NCI-H345 treated with DMSO at 0.1 percent for 48 hours (cell line): ENCODE measurements at regions not wholly inside any gene's neighbourhood (a gene's known extent, or its start where the extent isn't known, plus 50 kb on each side); places are given as distances from the start of the nearest gene placed in this dataset.
"Not testable (repeated sequence)": the region's sequence is repeated elsewhere in the genome, so short reads cannot be mapped to it uniquely, and the experiment has no call there.

Experiments
- DNase-seq: peaks from one replicate; lab custom pipeline; 2025; ENCODE audit not compliant: unreplicated experiment; lab: John Stamatoyannopoulos, UW

DNA sequence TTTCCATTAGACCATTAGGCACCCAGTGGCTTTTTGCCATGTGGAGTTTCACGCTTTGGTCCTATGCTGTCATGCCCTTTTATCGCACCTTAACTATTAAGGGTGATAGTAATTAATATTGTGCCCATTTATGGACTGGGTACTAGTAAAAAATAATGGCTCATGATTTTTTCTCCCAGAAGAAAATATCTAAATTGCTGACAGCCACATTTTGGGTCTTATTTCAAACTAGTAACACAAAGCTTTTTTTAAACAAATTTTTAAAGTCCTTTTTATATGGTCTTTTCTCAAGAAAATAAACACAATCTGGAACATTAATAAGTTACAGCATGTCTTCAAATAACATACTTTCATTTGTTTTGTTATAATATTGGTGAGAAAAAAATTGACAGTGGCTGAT lies 179.7 kb downstream of the ANKRD7 start:
- no peak for DNase-seq

DNA sequence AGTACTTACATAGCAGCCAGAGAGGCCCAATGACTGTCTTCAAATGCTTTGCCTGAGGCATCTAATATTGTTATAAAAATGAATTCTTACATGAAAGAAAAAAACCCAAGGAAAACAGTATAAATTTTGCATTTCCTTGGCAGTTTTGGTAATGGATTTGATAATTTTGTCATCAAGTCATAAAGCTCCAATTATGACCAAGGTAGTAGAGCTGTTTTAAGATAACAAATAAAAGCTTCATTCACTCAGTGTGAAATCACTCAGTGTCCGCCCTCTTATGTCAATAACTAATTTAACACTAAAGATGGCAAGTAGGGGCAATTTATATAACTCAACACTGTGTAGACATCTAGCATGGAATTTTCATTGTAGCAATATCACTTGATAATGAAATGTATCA lies 193.9 kb downstream of the ANKRD7 start:
- DNase-seq: no peak

DNA sequence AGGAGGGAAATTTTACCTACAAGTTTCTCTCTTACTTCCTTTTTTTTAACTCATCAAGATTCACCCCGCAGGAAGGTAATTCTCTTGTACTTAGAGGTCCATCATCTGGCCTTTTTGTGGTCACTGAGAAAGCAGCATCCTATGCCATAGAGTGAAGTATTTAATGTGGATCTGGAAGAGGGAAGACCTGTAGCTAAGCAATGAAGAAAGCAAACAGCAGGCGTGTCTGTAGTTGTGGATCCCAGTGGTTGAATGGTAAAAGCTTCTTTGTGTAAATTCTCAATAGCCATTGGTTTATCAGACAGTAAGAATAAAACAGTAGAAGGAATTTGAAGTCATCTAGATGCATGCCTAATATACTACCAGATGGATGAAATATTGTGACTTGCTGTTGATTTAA lies 196.4 kb downstream of the ANKRD7 start:
- no peak for DNase-seq

DNA sequence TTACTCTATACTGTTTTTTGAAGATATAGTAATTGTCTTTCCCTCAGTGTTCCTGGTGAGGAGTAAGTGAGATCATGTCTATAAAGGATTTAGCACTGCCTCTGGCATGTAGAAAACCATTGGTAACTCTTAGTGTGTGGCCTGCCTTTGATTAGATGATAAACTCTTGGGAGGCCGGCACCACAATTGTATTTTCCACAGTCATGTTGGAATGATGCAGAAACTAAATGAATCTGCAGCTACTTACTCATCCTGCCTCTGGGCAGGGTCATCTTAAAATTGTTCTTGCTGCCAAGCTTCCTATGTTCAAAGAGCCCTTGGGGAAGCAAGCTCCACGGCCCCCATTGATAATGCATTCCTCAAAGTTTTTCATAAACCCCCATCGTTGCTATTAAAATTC lies 204.6 kb downstream of the ANKRD7 start:
- DNase-seq: no peak

DNA sequence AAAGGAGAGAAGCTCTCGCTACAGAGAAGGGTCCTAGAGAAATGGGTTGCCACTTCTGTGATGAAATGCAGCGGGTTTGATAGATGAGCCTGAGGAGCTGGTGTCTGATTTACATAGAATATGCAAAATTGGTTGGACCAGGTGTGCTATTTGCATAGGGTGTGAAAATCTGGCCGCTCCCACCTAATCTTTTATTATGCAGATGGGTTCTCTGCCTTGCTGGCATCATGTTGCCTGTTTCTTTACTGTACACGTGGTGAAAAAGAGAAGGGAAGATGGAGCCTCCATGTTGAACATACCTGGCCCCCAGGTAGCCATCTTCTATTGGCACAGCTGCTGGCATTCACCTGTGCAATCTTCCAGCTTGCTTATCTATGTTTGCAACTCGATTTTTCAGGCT lies 212.2 kb downstream of the ANKRD7 start:
- DNase-seq: no peak

DNA sequence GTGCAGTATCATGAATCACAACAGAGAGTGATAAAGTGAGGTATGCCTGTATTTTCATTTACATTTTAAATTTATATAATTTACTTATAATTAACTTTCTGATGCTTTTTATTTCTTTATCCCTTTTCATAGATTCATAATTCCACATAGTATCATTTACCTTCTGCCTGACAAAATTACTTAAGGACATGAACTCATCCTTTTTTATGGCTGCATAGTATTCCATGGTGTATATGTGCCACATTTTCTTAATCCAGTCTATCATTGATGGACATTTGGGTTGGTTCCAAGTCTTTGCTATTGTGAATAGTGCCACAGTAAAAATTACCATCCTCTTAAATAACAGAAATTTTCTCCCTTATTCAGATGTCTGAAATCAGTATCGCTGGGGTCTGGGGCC lies 224.5 kb downstream of the ANKRD7 start:
- not testable (repeated sequence) for DNase-seq

DNA sequence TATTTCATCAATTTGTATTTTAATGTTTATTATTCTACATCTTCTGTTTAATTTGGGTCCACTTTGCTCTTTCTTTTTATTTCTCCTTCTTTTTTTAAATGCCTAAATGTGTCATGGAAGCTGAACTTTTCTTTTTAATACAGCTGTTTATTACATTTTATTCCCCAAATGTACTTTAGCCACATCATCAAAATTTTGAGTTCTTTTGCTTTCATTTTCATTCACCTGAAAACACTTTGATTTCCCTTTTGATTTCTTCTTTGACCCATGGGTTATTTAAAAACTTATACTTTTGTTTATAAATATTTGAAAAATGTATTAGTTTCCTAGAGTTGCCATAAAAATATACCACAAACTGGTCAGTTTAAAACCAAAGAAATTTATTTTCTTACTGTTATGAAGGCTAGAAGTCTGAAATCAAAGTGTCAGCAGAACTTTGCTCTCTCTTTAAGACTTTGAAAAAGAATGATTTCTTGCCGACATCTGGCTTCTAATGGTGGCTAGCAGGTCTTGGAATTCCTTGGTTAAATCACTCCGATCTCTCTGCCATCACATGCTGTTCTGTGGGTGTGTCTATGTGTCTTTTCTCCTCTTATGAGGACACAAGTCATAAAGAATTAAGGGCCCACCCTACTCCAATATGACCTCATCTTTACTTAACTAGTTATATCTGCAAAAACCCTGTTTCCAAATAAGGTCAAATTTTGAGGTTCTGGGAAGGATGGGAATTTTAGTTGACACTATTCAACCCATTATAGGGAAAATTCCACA lies 225.5 kb downstream of the ANKRD7 start:
- no peak for DNase-seq

DNA sequence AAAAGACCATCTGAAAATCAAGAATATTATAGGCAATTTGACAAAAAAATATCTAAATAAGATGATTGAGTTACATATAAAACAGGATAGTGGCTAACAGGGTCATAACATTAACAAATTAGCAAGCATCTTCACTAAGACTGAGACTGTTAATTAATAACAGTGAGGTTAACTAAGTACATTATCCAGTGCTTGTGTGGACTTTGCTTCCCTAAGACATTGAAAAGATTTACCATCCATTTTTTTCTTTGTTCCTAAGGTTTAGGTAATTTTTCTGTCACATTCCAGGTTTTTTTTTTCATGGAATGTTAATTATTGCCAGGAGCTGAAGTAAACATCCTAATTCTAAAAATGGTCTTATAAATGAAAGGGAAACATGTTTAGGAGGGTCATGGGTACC lies 227.6 kb downstream of the ANKRD7 start:
- DNase-seq: no peak

DNA sequence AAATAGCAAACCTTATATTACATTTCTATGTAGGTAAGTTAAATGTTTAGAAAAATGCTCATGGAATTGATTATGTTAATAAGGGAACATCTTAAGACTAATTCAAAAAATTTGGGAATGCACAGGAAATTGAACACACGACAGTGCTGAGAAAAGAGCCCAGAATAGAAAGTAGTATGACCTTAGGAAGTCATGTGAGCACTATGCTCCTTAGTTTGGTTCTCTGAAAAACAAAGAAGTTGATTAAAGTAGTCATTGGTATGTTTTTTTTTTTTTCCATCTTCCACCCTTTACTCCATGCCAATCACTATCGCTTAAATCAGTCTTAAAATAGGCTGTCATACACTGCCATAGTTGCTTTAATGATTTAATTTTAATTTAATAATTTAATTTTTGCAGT lies 242.9 kb downstream of the ANKRD7 start:
- DNase-seq: no peak

DNA sequence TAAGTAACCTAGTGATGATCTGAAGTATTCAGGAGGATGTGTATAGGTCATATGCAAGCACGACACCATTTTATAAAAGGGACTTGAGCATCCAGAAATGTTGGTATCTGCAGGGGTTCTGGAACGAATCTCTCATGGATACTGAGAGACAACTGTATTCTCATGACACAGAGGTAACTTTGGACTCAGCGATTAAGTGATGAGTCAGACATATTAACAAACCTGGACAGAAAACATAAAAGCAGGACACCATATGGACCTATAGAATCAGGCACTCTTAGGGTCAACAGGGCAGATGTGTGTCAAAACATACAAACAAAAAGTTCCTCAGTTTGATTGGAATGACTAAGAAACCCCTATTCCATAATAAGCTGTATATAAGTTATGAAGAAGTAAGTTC lies 248.1 kb downstream of the ANKRD7 start:
- DNase-seq: no peak

DNA sequence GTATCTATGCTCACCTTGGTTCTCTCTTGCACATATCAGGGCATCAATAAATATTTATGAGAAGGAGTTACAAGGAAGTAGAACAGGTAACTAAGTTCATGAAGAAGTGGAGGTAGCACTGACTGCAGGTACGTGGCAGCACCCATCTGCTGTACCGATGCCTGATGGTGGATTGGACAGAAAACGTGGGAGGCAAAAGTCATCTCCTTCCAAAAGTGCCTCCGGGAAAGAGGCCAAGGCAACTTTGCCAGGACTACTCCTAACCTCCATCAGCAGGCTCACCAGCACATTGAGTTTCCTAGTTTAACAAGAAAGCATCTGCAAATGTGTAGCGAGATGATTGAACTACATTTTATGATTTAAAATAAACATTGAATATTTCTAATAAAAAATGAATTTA lies 248.8 kb downstream of the ANKRD7 start:
- no peak for DNase-seq

DNA sequence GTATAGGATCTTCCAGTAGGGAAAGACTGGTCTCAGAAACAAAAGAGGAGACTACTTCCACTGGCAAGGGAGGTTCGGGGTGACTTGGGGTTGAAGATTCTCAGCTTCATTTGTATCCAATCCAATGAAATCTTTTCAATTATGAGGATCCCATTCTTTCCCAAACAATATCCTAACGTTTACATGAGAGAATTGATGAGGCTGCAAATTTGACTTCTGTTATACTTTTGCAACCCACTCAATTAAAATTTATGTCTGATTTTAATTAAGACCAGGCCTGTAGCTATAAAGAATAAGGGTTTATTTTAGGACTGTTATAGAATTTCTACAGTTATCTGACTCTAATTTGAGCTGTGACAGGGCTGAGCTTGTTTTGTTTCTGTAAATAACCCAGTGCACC lies 251.5 kb downstream of the ANKRD7 start:
- DNase-seq: no peak

DNA sequence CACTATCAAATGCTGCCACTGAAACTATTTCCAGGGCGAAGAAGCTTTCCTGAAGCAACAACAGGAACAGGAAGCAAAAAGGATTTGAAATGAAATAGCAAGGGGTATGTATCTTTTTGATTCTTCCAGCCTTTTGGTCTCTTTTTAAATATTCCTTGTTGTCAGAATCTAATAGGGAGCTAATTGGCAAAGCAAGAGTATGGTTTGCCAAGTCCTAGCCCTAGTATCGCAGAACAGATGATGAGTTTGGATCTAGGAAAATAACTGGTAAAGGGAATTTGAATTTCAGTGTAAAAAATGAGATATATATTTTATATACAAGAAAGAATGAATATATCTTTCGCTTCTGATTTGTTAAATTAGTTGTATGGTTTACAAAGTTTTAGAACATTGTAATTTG lies 252.5 kb downstream of the ANKRD7 start:
- DNase-seq: no peak

DNA sequence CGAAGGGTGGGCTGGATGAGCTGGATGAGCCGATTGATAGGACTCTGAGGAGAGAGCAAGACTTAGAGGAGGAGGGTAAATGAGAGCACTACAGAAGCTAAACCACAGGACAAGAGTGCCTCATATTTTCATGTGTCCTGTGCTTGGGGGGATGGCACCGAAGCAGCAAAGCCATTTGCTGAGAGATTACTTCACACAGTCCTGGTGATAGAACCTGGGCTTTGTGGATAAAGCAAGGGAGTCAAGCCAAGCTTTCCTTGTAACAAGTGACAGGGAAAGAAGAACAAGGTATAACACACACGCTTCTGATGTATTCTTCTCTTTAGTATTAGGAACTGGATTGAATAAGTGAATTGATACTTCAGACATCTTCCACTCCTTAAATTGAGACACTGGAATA lies 253.7 kb downstream of the ANKRD7 start:
- DNase-seq: no peak

DNA sequence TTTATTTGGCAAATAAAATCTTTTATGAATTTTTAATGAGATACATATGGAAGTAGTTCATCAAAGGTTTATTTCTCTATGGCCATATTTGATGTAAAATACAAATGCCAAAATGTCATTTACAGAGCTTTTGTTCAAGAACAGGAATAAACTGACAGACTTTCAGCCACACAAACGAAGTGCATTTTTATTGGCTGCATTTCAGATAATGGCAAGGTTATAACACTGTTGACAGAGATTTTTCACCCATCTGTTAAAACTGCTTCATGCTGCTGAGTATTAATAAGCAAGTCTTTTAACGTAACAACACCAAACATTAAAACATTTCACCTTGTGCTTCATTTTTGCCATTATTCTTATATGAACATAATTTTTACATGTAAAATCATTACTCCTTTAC lies 254.4 kb downstream of the ANKRD7 start:
- no peak for DNase-seq

DNA sequence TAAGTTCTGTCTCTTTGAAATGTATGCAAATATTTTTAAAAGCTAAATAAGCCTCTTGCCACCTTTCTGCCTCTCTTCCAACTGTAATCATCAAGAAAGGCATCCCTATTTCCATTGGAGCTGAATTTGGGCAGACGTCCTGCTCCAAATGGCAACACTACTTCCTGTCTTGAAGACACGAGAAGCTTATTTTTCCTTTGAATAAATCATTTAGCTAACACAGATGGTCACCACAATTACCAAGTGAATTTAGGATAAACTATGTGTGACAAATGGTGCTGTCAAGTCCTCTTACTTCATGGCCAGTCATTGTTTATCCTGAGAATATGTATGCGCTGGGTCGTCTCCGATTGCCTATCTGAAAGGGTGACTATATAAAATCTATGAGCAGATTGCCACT lies 268.0 kb downstream of the ANKRD7 start:
- no peak for DNase-seq

DNA sequence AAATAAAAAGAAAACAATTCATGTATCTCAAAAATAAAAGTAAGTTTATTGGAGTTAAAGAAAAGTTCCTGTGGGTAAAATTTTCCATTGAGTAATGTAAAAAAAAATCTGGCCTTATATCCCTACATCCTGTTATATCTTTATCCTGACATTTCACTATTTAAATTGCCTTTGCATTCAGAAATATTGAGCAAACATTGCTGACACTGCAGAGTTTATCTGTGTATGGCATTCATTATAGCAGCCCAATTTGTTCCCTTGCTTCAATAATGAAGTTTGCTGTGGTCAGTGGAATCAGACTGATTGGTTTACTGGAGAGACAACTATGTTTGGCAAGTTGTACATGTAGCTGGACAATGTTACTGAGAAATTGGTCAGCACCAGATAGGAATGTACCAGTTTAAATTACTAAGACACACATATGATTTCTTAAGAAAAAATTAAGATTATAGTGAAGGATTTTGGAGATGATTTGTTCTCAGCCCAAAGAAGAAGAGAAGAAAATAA lies 271.7 kb downstream of the ANKRD7 start:
- DNase-seq: no peak

DNA sequence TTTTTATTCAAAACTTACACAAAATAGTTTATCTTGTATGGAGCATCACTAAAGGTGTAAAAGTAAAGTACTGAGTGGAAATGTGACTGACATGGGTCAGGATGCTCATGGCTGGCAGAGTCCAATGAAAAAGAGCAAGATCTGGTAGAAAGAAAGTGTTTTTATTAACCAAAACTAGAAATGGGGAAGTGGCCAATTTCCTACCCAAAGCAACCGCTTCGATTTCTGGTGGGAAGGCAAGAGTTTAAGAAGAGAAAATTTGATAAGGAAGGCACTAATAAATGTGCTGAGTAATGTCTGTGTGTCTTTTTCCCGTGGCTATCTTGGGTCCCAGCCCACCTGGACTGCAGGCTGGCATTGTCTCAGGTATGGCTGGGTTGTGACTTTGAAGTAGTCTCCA lies 277.7 kb downstream of the ANKRD7 start:
- no peak for DNase-seq

DNA sequence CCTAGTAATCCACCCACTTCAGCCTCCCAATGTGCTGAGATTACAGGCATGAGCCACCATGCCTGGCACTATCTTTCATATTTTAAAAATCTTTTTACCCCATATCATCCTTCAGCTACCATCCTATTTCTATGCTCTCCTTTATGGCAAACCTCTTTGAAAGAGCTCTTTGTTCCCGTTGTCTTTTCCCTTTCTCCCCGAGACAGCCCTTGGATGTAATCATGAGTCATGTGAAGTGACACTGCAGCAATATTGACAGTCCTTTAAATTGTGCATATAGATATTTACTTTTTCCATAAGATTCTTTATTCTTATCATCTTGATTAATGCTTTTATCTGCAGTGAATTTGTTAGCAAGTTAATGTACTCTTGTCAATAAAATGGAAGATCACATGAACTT lies 286.6 kb downstream of the ANKRD7 start:
- no peak for DNase-seq

DNA sequence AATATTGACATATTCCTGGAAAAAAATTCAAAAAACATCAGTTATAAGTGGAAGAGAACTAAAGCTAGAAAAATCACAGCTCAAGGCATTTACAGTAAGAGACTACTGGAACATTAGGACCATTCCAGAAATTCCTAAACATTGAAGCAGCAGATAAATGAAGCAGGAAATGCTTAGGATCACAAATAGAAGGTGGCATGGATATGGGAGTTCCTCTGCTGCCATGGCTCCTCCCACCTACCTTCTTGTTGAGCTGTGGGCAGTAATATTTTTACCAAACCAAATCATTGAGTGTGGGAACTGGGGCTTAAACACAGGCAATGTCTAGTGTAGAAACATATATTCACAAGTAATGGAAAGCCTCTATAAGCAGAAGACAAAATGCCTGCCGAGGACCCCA lies 292.8 kb downstream of the ANKRD7 start:
- no peak for DNase-seq

DNA sequence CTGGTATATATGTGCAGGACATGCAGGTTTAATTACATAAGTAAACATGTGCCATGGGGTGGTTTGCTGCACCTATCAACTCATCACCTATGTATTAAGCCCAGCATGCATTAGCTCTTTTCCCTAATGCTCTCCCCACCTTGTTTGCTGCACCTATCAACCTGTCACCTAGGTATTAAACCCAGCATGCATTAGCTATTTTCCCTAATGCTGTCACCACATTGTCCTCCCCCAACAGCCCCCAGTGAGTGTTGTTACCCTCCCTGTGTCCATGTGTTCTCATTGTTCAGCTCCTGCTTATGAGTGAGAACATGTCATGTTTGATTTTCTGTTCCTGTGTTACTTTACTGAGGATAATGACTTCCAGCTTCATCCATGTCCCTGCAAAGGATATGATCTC lies 300.5 kb downstream of the ANKRD7 start:
- no peak for DNase-seq

DNA sequence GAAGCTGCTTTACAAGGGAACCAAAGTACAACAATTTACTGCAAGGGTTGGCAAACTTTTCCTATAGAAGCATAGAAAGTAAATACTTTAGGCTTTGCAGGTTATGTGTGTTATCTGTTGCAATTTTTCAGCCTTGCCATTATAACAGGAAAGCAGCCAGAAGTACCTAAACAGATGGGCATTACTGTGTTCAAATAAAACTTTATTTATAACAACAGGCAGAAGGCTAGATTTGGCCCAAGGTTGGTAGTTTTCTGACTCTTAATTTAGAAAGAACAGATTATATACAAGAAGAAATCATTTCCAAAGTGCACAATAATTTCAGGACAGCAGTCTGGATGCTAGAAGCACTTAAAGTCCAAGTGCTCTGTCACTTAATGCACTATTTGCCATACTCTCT lies 307.1 kb downstream of the ANKRD7 start:
- DNase-seq: no peak

DNA sequence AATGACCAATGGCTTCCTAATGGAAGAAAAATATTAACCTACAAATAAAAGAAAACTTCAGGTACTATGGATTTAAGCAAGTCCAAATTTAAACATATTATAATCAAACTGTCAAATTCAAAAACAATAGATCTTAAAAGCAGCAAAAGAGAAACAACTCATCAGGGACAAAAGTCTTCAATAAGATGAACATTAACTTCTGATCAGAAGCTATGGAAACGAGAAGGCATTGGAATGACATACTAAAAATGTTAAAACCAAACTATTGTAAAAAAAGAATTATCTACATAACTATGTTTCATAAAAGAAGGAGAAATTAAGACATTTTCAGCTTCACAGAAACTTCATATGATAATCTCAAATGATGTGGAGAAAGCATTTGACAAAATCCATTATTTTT lies 334.7 kb downstream of the ANKRD7 start:
- no peak for DNase-seq
